Naive thymus-derived CD4-positive, alpha-beta T cell (primary cell): ENCODE measurements at regions not wholly inside any gene's neighbourhood (a gene's known extent, or its start where the extent isn't known, plus 50 kb on each side); places are given as distances from the start of the nearest gene placed in this dataset.

ENCODE experiments used
- ATAC-seq: fragments of 150-1000 bp; cut with Tn5 transposase; 2 replicates; pipeline ENCODE4 v1.10.0; 2021; ENCODE audit warnings: mild to moderate bottlenecking, moderate library complexity
- CTCF ChIA-PET: fragments of 350-600 bp; sonication (Branson Sonifier 250); formaldehyde crosslinking; loops from one replicate; lab custom pipeline; 2021; ENCODE audit warnings: antibody characterized with exemption; lab: Charles Lee
- POLR2A ChIA-PET: fragments of 350-600 bp; sonication (Branson Sonifier 250); formaldehyde crosslinking; loops from one replicate; lab custom pipeline; 2021; ENCODE audit warnings: antibody characterized with exemption, inconsistent platforms; lab: Charles Lee
- DNase-seq, 9 donors: peaks; one replicate each; pipeline versions ENCODE4 v3.0.0 to v3.0.0-alpha.2; 2020 to 2022; ENCODE audit warnings: mixed read lengths in 1 of 9
- H3K27ac ChIP-seq: one replicate; pipeline ENCODE4 v1.7.0; 2013; ENCODE audit warnings: mild to moderate bottlenecking, low read depth, low read length, moderate library complexity
- H3K27me3 ChIP-seq, 2 donors: one replicate each; pipeline ENCODE4 v1.7.0; 2013; ENCODE audit warnings: low read length in 2 of 2, mild to moderate bottlenecking in 2 of 2, moderate library complexity in 2 of 2; ENCODE audit not compliant: control insufficient read depth in 2 of 2, insufficient read depth in 2 of 2
- H3K36me3 ChIP-seq, 3 experiments: 1 replicate in 2 of 3; 2 replicates in 1 of 3; pipeline ENCODE4 v1.7.0; 2013; ENCODE audit warnings: low read length in 3 of 3, mild to moderate bottlenecking in 3 of 3, moderate library complexity in 1 of 3; ENCODE audit not compliant: insufficient read depth in 3 of 3, control insufficient read depth in 2 of 3
- H3K4me1 ChIP-seq, 2 donors: one replicate each; pipeline ENCODE4 v1.7.0; 2013; ENCODE audit warnings: low read length in 2 of 2, mild to moderate bottlenecking in 2 of 2, moderate library complexity in 1 of 2; ENCODE audit not compliant: control insufficient read depth in 2 of 2, insufficient read depth in 2 of 2
- H3K4me3 ChIP-seq: 2 replicates; pipeline ENCODE4 v1.7.0; 2013; ENCODE audit warnings: mild to moderate bottlenecking, low read length
- H3K9me3 ChIP-seq, 3 experiments: 1 replicate in 2 of 3; 2 replicates in 1 of 3; pipeline ENCODE4 v1.7.0; 2013; ENCODE audit warnings: low read length in 3 of 3; ENCODE audit not compliant: control insufficient read depth in 2 of 3
- H3K27ac Mint-ChIP-seq, 9 donors: one replicate each; pipeline ENCODE4 v1.8.0; 2020 to 2022; ENCODE audit warnings: mixed read lengths in 9 of 9, mild to moderate bottlenecking in 8 of 9, moderate library complexity in 5 of 9, inconsistent platforms in 2 of 9
- H3K27me3 Mint-ChIP-seq, 5 donors: one replicate each; pipeline ENCODE4 v1.8.0; 2021 to 2022; ENCODE audit warnings: mixed read lengths in 5 of 5, mild to moderate bottlenecking in 1 of 5
- H3K36me3 Mint-ChIP-seq, 5 donors: one replicate each; pipeline ENCODE4 v1.8.0; 2020 to 2022; ENCODE audit warnings: mixed read lengths in 5 of 5, mild to moderate bottlenecking in 3 of 5, inconsistent platforms in 1 of 5
- H3K4me1 Mint-ChIP-seq, 7 donors: one replicate each; pipeline ENCODE4 v1.8.0; 2020 to 2022; ENCODE audit warnings: mixed read lengths in 7 of 7, mild to moderate bottlenecking in 3 of 7, inconsistent platforms in 1 of 7
- H3K4me3 Mint-ChIP-seq, 10 donors: one replicate each; pipeline ENCODE4 v1.8.0; 2020 to 2022; ENCODE audit warnings: mild to moderate bottlenecking in 10 of 10, mixed read lengths in 10 of 10, moderate library complexity in 6 of 10, inconsistent platforms in 2 of 10
- H3K9me3 Mint-ChIP-seq, 11 donors: one replicate each; pipeline ENCODE4 v1.8.0; 2020 to 2022; ENCODE audit warnings: mixed read lengths in 11 of 11, mild to moderate bottlenecking in 4 of 11, inconsistent platforms in 1 of 11, moderate library complexity in 1 of 11
- intact Hi-C, 2 donors: fragments of 100-400 bp; cut with micrococcal nuclease; formaldehyde crosslinking; loops; one replicate each; pipeline ENCODE4 v1.15.1; 2023

DNA sequence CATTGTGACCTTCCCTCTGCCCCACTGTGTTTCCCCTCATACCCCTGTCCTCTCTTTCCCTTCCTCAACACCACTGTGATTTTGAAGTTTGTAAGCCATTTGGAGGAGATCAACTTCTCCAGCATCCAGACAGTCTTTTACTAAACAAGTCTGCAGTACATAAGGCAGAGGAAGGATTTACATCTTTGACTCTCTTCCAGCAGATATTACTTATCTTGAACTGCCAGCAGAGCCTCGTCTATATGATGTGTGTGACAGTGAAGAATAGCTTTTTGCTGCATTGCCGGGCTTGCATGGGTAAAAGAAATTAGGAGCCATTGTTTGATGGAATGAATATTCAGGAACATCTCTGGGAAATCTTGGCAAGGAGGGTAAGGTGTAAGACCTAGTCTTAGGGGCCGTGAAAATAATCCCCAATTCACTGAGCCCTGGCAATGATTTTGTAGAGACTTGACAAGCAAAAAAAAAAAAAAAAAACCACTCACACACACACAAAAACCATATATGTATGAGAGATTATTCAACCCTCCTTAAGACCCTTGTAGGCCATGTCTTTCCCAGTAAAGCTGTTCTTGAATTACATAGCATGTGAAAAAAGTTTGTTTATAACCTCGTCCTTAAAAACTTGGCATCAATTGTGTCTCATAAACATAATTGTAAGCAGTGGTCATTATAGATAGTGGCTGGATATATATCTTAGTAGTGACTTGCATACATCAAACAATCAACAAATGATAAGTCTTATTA is 903.9 kb downstream of the CDH11 start:
- peaks cover 3 to 43% (median 16%) of the 10 kb centered on the region in 11 donors for H3K9me3 Mint-ChIP-seq
- DNase-seq = no peak
- intact Hi-C loops = no loop called here

GRCh38 chr16:64215730-64216129 is 906.1 kb downstream of the CDH11 start:
- CTCF ChIA-PET = no interaction called here
- H3K4me3 Mint-ChIP-seq = no peak overlapping the region
- intact Hi-C loops = no loop called here

More for the DNA sequence above, 903.9 kb downstream of the CDH11 start:
- ChIA-PET POLR2A (no interaction called here), CTCF (no interaction called here)
- Histone ChIP-seq H3K4me3 (no peak overlapping the region), H3K27me3 (no peaks in the 10 kb centered on the region), H3K9me3 (no peaks in the 10 kb centered on the region), H3K27ac (no peak overlapping the region), H3K36me3 (no peaks in the 10 kb centered on the region), H3K4me1 (no peaks in the 10 kb centered on the region)
- no peak overlapping the region for H3K27ac Mint-ChIP-seq
- no peak overlapping the region for H3K4me3 Mint-ChIP-seq
- no peaks in the 10 kb centered on the region for H3K27me3 Mint-ChIP-seq
- H3K36me3 Mint-ChIP-seq = no peaks in the 10 kb centered on the region
- no peak for ATAC-seq
- H3K4me1 Mint-ChIP-seq = no peaks in the 10 kb centered on the region

GRCh38 chr16:64211331-64211730 is 910.5 kb downstream of the CDH11 start:
- intact Hi-C loops = no loop called here
- Mint-ChIP-seq H3K27me3 (no peaks in the 10 kb centered on the region), H3K4me3 (no peak overlapping the region), H3K4me1 (no peaks in the 10 kb centered on the region), H3K36me3 (peaks cover 0 to 4% (median 0%) of the 10 kb centered on the region in 5 donors), H3K9me3 (peaks cover 0 to 40% (median 15%) of the 10 kb centered on the region in 11 donors), H3K27ac (no peak overlapping the region)
- no peak overlapping the region for H3K4me3 ChIP-seq
- no peaks in the 10 kb centered on the region for H3K36me3 ChIP-seq
- ATAC-seq = no peak
- H3K27me3 ChIP-seq = no peaks in the 10 kb centered on the region
- H3K4me1 ChIP-seq = no peaks in the 10 kb centered on the region
- ChIA-PET CTCF (no interaction called here), POLR2A (no interaction called here)
- H3K27ac ChIP-seq = no peak overlapping the region
- no peak for DNase-seq
- no peaks in the 10 kb centered on the region for H3K9me3 ChIP-seq

More at GRCh38 chr16:64215730-64216129, 906.1 kb downstream of the CDH11 start:
- no peaks in the 10 kb centered on the region for H3K27me3 Mint-ChIP-seq
- ATAC-seq (no peak), DNase-seq (no peak)
- Histone ChIP-seq H3K27ac (no peak overlapping the region), H3K36me3 (no peaks in the 10 kb centered on the region), H3K9me3 (no peaks in the 10 kb centered on the region), H3K4me1 (no peaks in the 10 kb centered on the region), H3K4me3 (no peak overlapping the region), H3K27me3 (no peaks in the 10 kb centered on the region)
- H3K27ac Mint-ChIP-seq = no peak overlapping the region
- POLR2A ChIA-PET = no interaction called here
- H3K4me1 Mint-ChIP-seq = no peaks in the 10 kb centered on the region
- H3K36me3 Mint-ChIP-seq = no peaks in the 10 kb centered on the region
- H3K9me3 Mint-ChIP-seq = peaks cover 2 to 49% (median 17%) of the 10 kb centered on the region in 11 donors

DNA sequence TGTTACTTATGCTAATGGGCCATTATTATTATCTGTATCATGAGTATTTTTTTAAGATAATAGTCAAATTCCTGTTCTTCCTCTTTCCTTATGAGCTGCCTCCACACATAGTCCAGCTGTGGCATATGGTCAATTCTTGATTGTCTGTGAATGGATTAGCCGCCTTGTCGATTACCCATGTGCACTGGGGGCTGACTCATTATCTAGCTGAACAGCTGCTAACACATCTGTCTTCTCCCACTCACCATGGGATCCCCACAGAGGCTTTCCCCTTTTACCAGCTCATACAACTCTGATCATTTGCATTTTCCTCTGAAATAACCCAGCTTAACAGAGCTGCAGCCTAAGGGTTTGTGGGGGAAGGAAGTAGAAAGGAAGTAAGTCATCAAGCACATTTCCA is 915.0 kb downstream of the CDH11 start:
- no peak overlapping the region for H3K4me3 Mint-ChIP-seq
- Histone ChIP-seq H3K27ac (no peak overlapping the region), H3K4me3 (no peak overlapping the region), H3K27me3 (no peaks in the 10 kb centered on the region), H3K4me1 (no peaks in the 10 kb centered on the region), H3K9me3 (no peaks in the 10 kb centered on the region), H3K36me3 (no peaks in the 10 kb centered on the region)
- peaks cover 2 to 42% (median 12%) of the 10 kb centered on the region in 11 donors for H3K9me3 Mint-ChIP-seq
- POLR2A ChIA-PET = no interaction called here
- no peaks in the 10 kb centered on the region for H3K4me1 Mint-ChIP-seq
- DNase-seq (no peak), ATAC-seq (no peak)
- H3K27me3 Mint-ChIP-seq = no peaks in the 10 kb centered on the region
- H3K27ac Mint-ChIP-seq = no peak overlapping the region
- H3K36me3 Mint-ChIP-seq = peaks cover 0 to 4% (median 0%) of the 10 kb centered on the region in 5 donors
- intact Hi-C loops = no loop called here
- CTCF ChIA-PET = no interaction called here

DNA sequence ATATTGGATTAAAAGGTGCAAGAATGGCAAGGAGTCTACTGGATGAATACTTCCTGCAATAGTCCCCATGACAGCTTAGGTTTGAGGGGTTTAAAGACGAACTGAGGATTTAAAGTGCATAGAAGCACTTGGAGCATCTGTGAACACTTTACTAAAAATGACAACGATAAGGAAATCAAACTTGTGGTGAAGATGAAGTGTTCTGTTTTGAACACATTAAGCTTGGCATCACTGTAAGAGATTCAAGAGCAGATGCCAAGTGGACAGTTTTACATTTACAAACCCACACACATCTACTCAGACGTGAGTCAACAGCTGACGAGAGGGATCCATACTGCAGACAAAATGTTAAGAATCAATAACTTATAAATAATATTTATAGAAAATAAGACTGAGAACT is 918.7 kb downstream of the CDH11 start:
- H3K27me3 ChIP-seq = no peaks in the 10 kb centered on the region

DNA sequence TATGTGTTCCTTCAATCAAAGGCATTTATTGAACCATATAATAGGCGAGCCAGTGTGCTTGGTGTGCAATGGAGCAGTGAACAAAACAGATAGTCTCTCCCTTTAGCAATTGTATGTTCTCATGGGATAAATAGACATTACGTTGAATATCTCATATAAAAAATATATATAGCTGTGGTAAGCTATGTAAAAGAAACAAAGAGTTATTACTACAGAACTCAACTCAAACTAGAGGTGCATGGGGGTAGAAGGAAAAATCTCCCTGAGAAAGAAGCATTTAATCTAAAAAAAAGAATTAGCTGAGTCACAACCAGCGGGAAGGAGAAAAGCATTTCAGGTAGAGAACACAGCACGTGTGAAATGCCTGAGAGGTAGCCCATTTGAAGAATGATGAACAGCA is 919.3 kb downstream of the CDH11 start:
- H3K36me3 ChIP-seq = no peaks in the 10 kb centered on the region
- DNase-seq (no peak), ATAC-seq (no peak)
- no peak overlapping the region for H3K27ac ChIP-seq
- intact Hi-C loops = no loop called here
- Mint-ChIP-seq H3K4me1 (no peaks in the 10 kb centered on the region), H3K36me3 (no peaks in the 10 kb centered on the region), H3K27me3 (no peaks in the 10 kb centered on the region), H3K27ac (no peak overlapping the region), H3K4me3 (no peak overlapping the region), H3K9me3 (peaks cover 0 to 20% (median 7%) of the 10 kb centered on the region in 11 donors)
- no peaks in the 10 kb centered on the region for H3K9me3 ChIP-seq
- ChIA-PET POLR2A (no interaction called here), CTCF (no interaction called here)
- no peaks in the 10 kb centered on the region for H3K4me1 ChIP-seq
- no peaks in the 10 kb centered on the region for H3K27me3 ChIP-seq
- H3K4me3 ChIP-seq = no peak overlapping the region

More for the DNA sequence above, 918.7 kb downstream of the CDH11 start:
- no peak overlapping the region for H3K4me3 Mint-ChIP-seq
- CTCF ChIA-PET = no interaction called here
- no peak overlapping the region for H3K27ac Mint-ChIP-seq
- no peaks in the 10 kb centered on the region for H3K9me3 ChIP-seq
- H3K27me3 Mint-ChIP-seq = no peaks in the 10 kb centered on the region
- H3K4me3 ChIP-seq = no peak overlapping the region
- peaks cover 0 to 21% (median 7%) of the 10 kb centered on the region in 11 donors for H3K9me3 Mint-ChIP-seq
- H3K36me3 Mint-ChIP-seq = no peaks in the 10 kb centered on the region
- H3K4me1 ChIP-seq = no peaks in the 10 kb centered on the region
- no peaks in the 10 kb centered on the region for H3K36me3 ChIP-seq
- DNase-seq (no peak), ATAC-seq (no peak)
- no peak overlapping the region for H3K27ac ChIP-seq
- H3K4me1 Mint-ChIP-seq = no peaks in the 10 kb centered on the region
- intact Hi-C loops = no loop called here
- POLR2A ChIA-PET = no interaction called here

DNA sequence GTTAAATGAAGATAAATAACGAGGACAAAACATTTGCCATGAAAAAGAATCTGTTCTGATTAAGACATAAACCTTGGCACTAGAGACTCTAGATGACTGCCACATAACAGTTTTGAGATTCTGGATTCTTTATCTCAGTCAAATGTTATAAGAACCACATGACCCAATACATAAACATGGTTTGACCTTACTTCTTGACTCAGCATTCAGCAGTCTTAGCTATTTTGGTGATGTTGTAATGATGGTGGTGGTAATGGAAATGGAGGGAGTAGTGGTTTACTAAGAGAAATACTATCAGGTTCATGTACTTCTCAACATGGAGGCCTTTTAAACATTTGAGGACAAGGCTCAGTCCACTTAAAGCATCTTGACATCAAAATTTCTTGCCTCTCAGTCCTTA is 925.4 kb downstream of the CDH11 start:
- intact Hi-C loops = no loop called here
- H3K36me3 Mint-ChIP-seq = no peaks in the 10 kb centered on the region
- Histone ChIP-seq H3K4me3 (no peak overlapping the region), H3K27ac (no peak overlapping the region), H3K4me1 (no peaks in the 10 kb centered on the region), H3K27me3 (no peaks in the 10 kb centered on the region), H3K36me3 (no peaks in the 10 kb centered on the region), H3K9me3 (no peaks in the 10 kb centered on the region)
- POLR2A ChIA-PET = no interaction called here
- CTCF ChIA-PET = no interaction called here
- no peak overlapping the region for H3K27ac Mint-ChIP-seq
- H3K4me1 Mint-ChIP-seq = no peaks in the 10 kb centered on the region
- DNase-seq (no peak), ATAC-seq (no peak)
- H3K4me3 Mint-ChIP-seq = no peak overlapping the region
- H3K9me3 Mint-ChIP-seq = peaks cover 0 to 18% (median 8%) of the 10 kb centered on the region in 11 donors
- no peaks in the 10 kb centered on the region for H3K27me3 Mint-ChIP-seq
